ENCODE measurements at regions not wholly inside any gene's neighbourhood (a gene's known extent, or its start where the extent isn't known, plus 50 kb on each side); places are given as distances from the start of the nearest gene placed in this dataset.

- Histone ChIP-seq H4K20me1 (ENCODE audit: insufficient read depth) (no peaks in the 10 kb centered on the region), H3K9me3 (ENCODE audit: control insufficient read depth in 1 of 2, insufficient read depth in 1 of 2, low read depth in 1 of 2, low read length in 2 of 2) (no peaks in the 10 kb centered on the region), H2AFZ (ENCODE audit: low read depth, low read length, poor library complexity, severe bottlenecking) (no peak overlapping the region), H3K4me1 (ENCODE audit: control insufficient read depth in 1 of 2, insufficient read depth in 2 of 2, low read length in 2 of 2) (no peaks in the 10 kb centered on the region), H3K4me2 (ENCODE audit: low read length) (no peak overlapping the region), H3K9me2 (ENCODE audit: insufficient read depth) (no peaks in the 10 kb centered on the region), H3K79me2 (ENCODE audit: insufficient read depth, low read length) (no peaks in the 10 kb centered on the region), H3K27ac (ENCODE audit: low read depth, low read length) (no peak overlapping the region), H3K4me3 (replicated peaks in 1 of 2; ENCODE audit: low read depth in 1 of 2, low read length in 2 of 2) (no peak overlapping the region), H3K27me3 (ENCODE audit: insufficient read depth, low read length) (no peaks in the 10 kb centered on the region), H3K9ac (ENCODE audit: low read length) (no peak overlapping the region), H3K36me3 (ENCODE audit: control insufficient read depth in 1 of 2, insufficient read depth in 2 of 2, low read length in 2 of 2) (no peaks in the 10 kb centered on the region)
- no peak for DNase-seq (ENCODE audit: low read depth, low spot score)
- POLR2A ChIA-PET = no interaction called here
- intact Hi-C loops (cut with micrococcal nuclease) = no loop called here
- BruUV-seq (replicated peaks) = no TSS peak
- no peak for ATAC-seq
- RAD21 ChIA-PET (ENCODE audit: low non-redundant PET in 1 of 2, low total read pairs in 2 of 2, uncharacterized antibody in 2 of 2, unreplicated experiment in 2 of 2) = no interaction called here
- CTCF ChIA-PET = no interaction called here
- TF ChIP-seq SRF (IDR thresholded peaks at IDR 0.05; ENCODE audit: low read depth) (no peak), FOSL1 (IDR thresholded peaks at IDR 0.05; ENCODE audit: low read depth) (no peak), RAD21 (IDR thresholded peaks at IDR 0.05; ENCODE audit: low read depth) (no peak), YY1 (IDR thresholded peaks at IDR 0.05; ENCODE audit: extremely low read depth, insufficient replicate concordance, low read depth, low read length) (no peak), POLR2AphosphoS5 (IDR thresholded peaks at IDR 0.05; ENCODE audit: low read depth, low read length) (no peak), POLR2A (IDR thresholded peaks at IDR 0.05; ENCODE audit: borderline replicate concordance, extremely low read depth, insufficient read depth, insufficient read length) (no peak), CTCF (IDR thresholded peaks at IDR 0.05 in 2 of 3, conservative IDR thresholded peaks at IDR 0.05 in 1 of 3; ENCODE audit: borderline replicate concordance in 1 of 3, insufficient read depth in 1 of 3, low read depth in 2 of 3, low read length in 2 of 3) (no peak), MAX (IDR thresholded peaks at IDR 0.05) (no peak), SIN3A (IDR thresholded peaks at IDR 0.05; ENCODE audit: low read depth) (no peak), EZH2phosphoT487 (IDR thresholded peaks at IDR 0.05; ENCODE audit: borderline replicate concordance) (no peak)
Measured at GRCh38 chr2:241987726-241988125, 118.2 kb downstream of the RTP5 start.
